HG03045 (cell line): ENCODE measurements at regions not wholly inside any gene's neighbourhood (a gene's known extent, or its start where the extent isn't known, plus 50 kb on each side); places are given as distances from the start of the nearest gene placed in this dataset.

Source experiments
- ATAC-seq: cut with Tn5 transposase; IDR thresholded peaks from one replicate; pipeline ENCODE4 v1.9.1; 2021; ENCODE audit warnings: mild to moderate bottlenecking, moderate library complexity; ENCODE audit not compliant: unreplicated experiment

DNA sequence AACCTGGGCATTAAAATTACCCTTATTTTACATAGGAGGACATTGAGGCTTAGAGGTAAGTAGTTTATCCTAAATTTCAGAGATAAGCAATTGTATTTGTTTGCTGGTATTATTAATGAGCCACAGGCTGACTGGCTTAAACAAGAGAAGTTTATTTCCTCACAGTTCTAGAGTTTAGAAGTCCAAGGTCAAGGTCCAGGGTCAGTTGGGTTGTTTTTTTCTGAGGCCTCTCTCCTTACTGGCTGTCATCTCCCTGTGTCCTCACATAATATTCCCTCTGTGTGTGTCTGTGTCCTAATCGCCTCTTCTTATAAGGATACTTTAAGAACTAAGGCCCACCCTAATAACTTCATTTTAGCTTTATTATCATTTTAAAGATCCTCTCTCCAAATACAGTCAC lies 294.9 kb upstream of the ATP5MC3 start:
- no peak for ATAC-seq

DNA sequence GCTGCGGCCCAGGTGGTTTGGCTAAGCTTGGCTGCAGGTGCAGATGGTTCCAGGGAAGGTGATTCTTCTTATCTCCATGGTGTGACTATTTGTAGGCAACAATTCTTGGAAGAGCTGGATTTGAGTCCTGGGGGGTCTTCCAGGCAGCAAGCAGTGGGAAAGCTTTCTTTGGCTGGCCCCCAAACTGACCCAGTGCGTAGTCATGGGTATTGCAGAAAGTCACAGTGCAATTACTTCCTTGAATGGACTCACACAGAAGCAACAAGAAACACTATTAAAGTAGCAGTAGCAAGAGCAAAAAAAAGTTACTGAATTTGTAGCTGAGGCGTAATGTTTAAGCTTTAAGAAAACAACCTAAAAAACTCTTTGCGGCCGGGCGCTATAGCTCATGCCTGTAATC lies 293.6 kb upstream of the ATP5MC3 start:
- ATAC-seq, result no peak

DNA sequence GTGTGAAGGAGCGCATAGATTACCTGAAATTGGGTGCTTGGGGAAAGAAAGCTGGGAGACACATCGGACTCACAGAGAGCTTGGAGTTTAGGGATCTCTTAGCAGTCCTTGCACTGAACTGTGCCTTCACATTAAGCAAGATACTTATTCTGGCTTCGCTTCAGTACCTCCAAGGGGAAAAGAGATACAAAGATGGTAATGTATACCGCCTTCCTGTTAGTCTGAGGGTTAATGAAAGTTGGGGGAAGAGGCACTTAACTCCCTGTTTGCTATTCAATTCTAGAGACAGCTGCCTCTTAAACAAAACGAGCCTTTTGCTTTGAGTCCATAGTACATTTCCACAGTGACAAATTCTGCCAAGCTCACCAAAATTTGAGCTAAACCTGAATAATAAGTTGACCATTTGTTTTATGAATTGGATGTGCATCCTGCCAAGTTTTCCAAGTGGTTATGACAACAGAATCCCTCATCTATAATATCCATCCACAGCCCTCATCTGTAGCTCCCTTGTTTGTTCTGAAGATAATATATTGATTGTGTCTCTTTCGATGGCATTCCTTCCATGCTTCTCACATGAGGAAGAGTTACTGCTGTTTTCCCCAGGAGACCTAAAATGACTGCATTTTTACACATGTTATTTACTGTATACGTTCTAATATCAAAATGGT lies 287.1 kb upstream of the ATP5MC3 start:
- ATAC-seq, result no peak

DNA sequence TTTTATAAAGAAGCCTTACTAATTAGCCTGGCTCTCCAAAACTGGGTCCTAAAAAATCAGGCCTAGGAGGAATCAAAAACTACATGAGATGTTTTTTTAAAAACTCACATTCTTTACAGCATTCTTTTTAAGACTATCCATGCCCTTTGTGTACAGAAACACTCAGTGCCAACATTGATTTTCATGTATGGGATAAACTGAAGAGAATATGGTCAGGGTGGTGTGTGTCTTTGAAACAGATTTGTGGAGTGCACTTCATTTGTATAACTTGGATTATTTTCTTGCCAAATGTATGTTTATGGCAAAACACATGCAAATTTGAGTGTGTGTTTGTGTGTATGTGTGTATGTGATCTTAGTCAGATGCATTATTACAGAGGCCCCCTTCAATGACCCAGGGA lies 283.6 kb upstream of the ATP5MC3 start:
- ATAC-seq, result no peak

DNA sequence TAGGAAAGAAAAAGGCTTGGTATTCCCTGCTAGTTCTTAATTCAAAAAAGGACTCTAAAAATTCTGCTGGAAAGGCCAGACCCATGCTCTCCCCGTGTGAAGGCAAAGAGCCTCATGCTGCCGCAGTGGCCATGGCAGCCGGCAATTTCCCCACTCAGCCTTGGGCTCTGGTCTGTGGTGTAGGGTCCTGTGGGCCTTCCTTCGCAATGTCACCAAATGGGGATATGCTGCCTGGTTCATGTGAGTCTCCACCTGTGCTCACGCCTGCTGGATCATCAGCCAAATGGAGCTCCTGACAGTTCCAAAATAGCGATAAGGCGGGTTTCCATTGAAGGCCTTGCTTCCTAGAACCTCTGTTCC lies 282.8 kb upstream of the ATP5MC3 start:
- ATAC-seq, result no peak

DNA sequence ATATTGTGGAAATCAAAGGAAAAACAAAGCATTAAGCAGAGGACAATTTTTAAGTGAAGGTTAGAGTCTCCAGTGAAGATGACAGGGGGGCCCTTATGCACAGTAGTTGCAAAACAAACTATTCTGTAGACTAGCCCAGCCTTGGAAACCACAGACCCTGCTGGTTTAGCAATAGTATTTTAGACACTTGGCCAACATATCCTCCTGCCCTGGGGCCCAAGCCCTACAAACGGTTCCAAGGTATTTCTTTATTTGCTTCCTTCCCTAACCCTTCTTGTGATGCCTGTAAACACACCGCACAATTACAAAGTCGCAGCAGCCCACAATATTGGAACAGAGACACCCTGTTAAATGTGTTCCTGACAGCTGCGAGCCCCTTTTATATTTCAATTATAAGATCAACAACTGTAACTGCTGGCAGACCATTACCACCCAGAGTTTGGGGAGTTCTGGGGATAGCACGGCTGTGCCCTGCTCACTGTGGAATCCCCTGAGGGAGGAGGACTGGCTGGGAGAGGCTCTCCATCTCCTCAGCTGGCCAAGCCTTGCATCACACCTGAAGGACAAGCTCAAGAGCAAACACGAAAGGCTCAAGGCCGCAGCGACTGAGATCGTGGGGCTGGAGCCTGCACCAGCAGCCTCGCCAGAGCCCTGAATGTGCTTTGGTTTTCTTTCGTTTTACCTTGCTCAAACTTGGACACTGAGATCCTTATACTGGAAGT lies 282.2 kb upstream of the ATP5MC3 start:
- no peak for ATAC-seq

DNA sequence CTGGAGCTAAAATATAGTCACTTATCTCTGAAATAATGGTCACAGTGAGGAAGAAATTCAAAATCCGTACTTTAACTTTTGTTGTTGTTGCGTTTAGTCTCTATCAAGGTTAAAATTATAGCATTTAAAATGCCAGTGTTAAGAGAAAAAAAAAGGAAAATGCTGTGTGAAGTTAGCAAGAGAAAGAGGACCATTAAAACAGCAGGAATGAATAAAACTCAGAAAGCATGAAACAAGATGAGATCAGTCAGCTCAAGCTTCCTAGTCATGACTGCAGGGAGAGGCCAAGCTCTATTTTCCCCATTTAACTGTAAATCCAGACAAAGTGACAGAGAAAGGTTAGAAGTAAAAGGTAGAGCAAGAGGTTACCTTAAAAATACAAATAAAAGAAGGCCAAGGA lies 281.7 kb upstream of the ATP5MC3 start:
- ATAC-seq, result no peak

DNA sequence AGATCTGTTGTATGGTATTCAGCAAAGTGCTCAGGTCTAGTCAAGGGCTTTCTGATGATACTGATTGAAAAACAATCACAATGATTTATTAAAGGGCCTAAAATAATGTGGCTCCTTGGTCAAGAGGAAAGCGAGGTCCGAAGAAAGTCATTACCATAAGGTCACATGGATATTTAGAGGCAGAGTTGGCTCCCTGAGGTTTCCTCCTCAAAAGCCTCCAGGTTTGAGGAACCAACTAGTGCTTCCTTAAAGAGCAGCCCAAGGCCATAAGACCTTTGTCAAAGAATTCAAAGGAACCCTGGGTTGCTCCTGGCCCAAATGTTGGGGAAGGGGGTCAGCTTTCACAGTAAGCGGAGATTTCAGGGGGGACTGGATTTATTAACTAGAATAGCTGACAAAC lies 280.7 kb upstream of the ATP5MC3 start:
- no peak for ATAC-seq

DNA sequence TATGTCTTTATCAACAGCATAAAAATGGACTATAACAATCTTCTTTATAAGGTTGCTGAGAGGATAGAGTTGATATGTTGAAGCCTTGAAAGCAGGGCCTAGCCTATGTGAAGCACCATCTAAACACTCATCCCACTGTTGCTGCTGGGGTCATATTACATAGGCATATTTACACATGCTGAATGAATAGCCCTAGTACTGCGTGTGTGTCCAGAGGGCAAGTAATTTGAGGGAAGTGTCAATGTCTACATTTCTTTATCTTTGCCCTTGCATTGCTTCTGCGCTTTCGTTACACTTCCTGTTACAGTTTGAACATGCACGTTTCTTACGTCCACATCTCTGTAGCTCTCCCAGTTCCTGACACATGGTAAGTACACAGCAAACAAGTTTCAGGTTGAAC lies 280.3 kb upstream of the ATP5MC3 start:
- no peak for ATAC-seq

DNA sequence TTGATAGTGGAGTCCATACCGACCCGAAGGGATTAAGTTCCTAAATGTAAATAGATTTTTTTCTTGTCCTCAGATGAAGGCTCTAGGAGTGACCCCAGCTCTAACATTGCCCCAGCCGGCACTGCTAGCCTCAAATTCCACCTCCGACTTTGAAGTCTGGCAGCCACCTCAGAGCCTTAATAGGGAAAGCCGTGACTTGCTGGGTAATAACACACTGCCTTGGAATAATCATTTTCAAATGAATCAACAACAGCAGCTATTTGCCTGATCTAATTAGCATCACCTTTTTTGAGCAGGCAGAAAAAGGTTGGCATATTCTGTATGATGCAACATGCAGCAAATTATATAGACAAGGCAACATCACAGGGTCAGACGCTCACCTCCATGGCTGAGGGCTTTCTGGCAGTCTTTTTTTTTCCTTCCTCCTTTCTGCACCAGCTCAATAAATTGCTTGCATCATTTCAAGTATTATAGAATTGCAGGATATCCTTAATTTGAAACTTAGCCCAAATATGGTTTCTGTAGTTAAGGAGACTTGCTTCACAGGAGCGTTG lies 276.5 kb upstream of the ATP5MC3 start:
- ATAC-seq, result no peak

DNA sequence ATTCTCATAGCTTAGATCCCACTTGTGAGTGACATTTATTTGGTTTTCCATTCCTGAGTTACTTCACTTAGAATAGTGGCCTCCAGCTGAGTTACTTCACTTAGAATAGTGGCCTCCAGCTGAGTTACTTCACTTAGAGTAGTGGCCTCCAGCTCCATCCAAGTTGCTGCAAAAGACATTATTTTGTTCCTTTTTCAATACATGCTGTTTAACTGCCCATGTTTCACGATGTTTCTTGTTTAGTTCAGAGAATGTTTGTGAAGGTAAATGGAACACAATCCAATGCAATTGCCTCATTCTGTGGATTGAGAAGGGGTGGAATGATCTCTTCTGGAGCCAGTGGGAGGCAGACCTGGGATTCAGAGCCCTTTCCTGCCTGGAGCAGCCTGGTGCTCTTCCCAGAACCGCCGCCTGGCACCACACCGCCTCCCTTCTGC lies 273.5 kb upstream of the ATP5MC3 start:
- ATAC-seq, result no peak

DNA sequence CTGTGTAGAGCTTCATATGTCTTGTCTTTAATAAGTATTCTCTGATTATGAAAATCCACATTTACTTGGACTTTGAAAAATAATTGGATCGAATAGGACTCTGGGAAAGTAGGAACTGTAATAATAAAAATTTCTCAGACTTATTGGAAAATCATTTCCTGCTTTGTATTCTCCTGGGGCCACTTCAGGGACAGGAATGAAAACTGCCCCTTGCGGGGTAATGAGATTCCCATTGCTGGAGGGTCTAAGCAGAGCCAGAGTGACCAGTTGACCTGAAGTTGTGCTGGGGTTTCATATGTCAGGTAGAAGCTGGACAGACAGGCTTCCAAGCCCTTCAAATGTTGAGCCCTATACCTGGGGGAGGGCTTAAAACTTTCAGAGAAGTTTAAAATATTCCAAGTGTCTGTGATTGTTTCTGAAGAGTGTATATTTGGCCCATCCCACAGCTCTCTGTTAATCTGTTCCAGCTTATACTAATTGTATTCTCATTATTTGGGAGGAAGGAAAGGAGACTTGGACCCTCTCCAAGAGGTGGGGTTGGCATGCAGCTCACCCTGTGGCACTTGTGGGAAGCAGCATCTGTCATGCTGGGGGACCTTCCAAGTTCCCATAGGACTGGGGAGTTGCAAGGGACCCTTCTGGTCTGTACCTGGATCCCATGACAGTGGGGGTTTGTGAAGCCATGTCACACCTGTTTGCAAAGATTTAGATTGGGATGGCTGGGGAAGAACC lies 268.7 kb upstream of the ATP5MC3 start:
- ATAC-seq, result no peak

DNA sequence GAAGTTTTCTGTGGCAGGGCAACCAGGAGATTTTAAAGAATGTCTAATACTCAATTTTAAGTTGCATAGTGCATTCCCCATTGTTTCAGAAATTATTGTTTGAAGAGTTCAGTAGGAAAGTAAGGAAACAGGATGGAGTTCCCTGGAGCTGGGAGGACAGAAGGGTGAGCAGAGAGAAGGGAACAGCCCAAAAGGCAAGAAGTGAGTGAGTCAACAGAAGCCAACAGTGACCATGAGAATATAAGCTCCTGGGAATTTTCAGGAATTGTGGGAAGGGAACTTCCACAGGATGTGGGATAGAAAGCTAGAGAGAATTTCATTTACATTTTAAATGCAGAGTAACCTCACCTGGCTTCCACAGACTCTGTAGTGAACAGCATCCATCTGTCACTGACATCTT lies 268.1 kb upstream of the ATP5MC3 start:
- ATAC-seq, result no peak

DNA sequence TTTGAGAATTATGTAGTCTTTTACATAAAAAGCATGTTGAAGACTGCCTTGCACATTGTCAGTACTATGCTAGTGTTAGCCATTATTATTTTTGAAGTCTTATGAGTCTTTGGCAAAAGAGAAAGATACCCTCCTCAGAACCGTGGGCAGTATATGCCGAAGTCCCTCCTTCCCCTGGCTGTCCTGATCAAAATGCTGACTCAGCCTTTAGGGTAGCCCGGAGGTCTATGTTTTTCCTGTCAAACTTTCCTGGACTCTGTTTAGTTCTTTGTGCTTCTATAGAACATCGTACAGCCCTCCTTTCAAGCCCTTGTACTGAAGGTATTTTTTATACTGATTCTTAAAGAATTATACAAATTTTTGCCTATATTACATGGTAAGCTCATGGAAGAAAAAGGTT lies 264.7 kb upstream of the ATP5MC3 start:
- no peak for ATAC-seq

DNA sequence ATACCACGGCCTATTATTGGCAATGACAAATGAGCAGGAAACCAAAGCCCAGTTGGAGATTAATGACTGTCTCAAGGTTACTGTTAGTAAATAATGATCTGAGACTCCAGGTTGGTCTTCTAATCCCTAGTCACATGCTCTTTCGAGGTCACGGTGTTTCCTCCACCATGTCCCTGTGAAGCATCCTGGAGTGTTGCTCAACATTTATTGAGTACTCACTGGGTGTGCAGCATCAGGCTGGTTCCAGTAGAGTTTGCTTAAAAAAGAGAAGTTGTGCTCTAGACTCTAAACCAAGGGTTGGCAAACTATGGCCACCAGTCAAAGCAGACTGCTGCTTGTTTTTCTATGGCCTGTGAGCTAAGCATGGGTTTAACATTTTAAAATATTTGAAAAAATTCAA lies 263.8 kb upstream of the ATP5MC3 start:
- ATAC-seq, result no peak

DNA sequence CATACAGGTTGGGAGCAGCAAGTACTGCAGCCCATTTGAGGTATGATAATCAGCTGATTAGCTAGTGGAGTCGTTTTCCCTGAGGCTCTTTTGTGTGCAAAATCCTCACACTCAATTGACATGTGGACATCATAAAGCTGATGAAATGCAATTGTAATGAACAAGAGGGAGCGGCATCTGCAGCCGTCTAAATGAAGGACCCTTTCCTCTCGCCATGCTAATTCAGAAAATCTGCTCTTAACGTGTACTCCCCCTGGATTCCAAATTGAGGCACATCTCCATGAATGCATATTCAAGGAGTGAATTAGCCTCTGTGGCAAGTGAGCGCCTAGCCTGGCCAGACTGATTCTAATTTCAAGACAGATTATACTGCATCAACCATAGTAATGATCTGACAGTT lies 260.9 kb upstream of the ATP5MC3 start:
- no peak for ATAC-seq

DNA sequence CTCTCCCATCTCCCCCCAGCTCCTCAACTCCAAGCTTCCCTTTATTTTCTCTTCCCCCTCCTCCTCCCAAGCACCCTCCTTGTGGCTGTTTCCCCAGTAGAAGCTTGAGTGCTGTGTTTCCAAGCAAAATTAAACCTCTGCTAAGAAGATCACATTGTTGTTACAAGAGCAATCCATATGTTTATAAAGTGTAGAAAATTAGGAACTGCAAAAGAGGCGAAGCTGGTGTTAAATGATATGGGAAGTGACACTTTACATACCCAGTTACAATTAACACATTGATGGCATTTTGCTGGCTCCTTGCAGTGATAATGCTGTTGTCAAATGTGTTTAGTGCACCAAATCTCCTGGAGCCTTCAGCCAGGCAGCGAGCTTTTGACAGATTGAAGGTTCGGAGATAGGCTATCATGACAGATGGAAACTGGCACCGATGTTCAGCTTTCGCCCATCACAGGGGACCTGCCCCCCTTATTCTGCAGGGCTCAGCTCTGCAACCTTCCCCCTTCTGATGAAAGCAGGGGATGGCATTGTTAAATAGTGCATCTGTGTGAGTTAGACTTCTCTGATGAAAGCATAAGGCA lies 259.8 kb upstream of the ATP5MC3 start:
- no peak for ATAC-seq

DNA sequence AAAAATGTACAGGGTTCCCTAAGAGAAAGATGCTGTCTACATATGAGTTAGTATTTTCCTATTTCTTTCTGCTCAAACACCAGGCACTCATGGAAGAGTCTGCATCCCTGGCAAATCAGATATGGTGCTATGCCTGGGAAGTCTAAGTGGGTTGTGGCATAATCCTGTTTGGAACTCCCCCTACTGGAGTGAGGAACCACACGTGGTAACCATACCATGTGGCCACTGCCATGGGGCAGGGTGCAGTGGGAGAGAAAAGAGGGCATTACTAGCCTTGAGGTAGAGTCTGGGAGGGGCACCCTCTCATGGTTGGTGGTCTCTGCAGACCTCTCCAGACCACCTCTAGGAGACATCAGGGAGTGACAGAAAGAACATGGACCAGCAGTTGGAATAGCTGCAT lies 257.9 kb upstream of the ATP5MC3 start:
- no peak for ATAC-seq

DNA sequence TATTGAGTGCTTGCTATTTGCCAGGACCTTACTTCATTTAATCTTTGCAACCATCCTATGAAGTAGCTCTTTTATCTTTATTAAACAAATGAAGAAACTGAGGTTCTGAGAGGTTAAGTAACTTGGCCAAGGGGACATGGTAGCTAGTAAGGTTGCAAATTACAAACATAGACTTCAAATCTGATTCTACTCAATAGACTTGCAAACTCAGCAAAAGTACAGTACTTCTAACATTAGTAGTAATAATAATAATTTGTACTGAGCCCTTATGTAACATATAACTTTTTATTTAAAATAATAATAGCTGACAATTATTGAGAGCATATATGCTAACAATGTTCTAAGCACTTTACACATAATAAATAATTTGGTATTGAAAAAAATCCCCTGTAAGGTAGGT lies 255.7 kb upstream of the ATP5MC3 start:
- ATAC-seq, result no peak

DNA sequence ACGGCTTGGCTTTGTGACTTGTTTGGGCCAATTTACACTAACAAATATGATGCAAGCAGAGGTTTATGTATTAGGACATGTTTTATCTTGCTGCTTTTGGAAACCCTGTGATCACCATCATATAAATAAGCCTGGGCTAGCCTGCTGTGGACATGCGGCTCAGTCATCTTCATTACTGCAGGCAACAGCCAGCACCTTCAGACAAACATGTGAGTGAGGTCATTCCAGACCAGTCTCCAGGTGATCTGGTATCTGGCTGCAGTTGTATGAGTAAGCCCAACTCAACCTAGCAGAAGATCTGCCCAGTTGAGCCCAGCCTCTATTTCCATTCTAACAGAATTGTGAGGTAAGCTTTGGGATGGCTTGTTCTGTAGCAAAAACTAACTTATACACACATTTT lies 254.6 kb upstream of the ATP5MC3 start:
- no peak for ATAC-seq

DNA sequence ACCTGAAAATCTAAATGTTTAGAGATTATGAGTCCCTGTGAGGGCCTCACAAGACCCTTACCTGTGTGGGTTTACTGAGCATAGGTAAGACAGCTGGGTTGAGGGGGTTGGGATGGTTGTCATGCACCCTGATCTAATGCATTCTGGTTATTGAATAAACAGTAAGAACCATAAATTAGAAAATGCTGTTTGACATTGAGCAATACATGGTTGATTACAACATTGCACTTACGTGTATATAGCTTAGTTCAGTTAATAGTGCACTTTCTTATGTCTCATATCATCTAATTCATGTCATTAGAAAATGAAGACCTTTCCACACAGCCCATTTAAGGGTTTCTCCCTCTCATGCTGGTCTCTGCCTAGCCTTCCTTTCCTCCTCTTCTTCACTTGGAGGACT lies 253.5 kb upstream of the ATP5MC3 start:
- no peak for ATAC-seq

DNA sequence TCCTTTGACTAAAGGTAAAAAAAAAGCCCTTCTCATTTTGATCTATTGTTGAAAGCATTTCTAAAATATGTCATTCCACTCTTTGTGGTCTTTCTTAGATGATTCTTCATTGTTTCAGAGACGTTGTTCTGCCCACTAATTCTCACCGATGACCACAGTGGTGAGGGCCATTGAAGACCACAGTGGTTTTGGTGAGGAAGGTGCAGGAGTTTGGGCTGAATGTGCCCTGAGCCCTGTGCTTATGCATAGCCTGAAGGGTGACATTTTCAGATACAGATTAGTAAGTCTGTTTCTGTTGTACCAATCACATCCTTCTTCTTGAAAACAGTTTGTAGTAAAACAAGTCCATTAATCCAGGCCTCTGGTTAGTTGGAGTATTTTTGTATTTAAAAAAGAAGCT lies 251.3 kb upstream of the ATP5MC3 start:
- ATAC-seq, result no peak
